Skeletal muscle tissue (tissue), 3 donors: ENCODE measurements at regions not wholly inside any gene's neighbourhood (a gene's known extent, or its start where the extent isn't known, plus 50 kb on each side); places are given as distances from the start of the nearest gene placed in this dataset.

Experiments used
- H3K27ac ChIP-seq: one replicate; pipeline ENCODE4 v1.7.0; 2013; ENCODE audit warnings: mild to moderate bottlenecking, low read depth, low read length, inconsistent platforms
- H3K27me3 ChIP-seq, 3 donors: one replicate each; pipeline ENCODE4 v1.7.0; 2013; ENCODE audit warnings: low read length in 3 of 3; ENCODE audit not compliant: control insufficient read depth in 3 of 3, insufficient read depth in 3 of 3
- H3K36me3 ChIP-seq, 3 donors: one replicate each; pipeline ENCODE4 v1.7.0; 2013; ENCODE audit warnings: low read length in 3 of 3; ENCODE audit not compliant: control insufficient read depth in 3 of 3, insufficient read depth in 3 of 3
- H3K4me1 ChIP-seq, 3 donors: one replicate each; pipeline ENCODE4 v1.7.0; 2013; ENCODE audit warnings: low read length in 3 of 3, mild to moderate bottlenecking in 3 of 3; ENCODE audit not compliant: control insufficient read depth in 3 of 3, insufficient read depth in 3 of 3
- H3K4me3 ChIP-seq, 3 donors: one replicate each; pipeline ENCODE4 v1.7.0; 2013; ENCODE audit warnings: low read length in 3 of 3
- H3K9ac ChIP-seq, 3 donors: one replicate each; pipeline ENCODE4 v1.7.0; 2013; ENCODE audit warnings: low read length in 3 of 3, mild to moderate bottlenecking in 3 of 3, moderate library complexity in 2 of 3, low read depth in 1 of 3
- H3K9me3 ChIP-seq, 3 donors: one replicate each; pipeline ENCODE4 v1.7.0; 2013; ENCODE audit warnings: low read length in 3 of 3; ENCODE audit not compliant: control insufficient read depth in 3 of 3
- donor health status: Osteomylitis.

- Histone ChIP-seq H3K36me3 (no peaks in the 10 kb centered on the region), H3K9ac (no peak overlapping the region), H3K27ac (no peak overlapping the region), H3K9me3 (no peaks in the 10 kb centered on the region), H3K27me3 (no peaks in the 10 kb centered on the region), H3K4me1 (no peaks in the 10 kb centered on the region), H3K4me3 (no peak overlapping the region)
Measured at GRCh38 chr14:58947814-58948445, 240.5 kb upstream of the DAAM1 start.

GRCh38 chr14:58950555-58950954 is 237.9 kb upstream of the DAAM1 start:
- no peaks in the 10 kb centered on the region for H3K4me1 ChIP-seq
- no peaks in the 10 kb centered on the region for H3K9me3 ChIP-seq
- H3K36me3 ChIP-seq: no peaks in the 10 kb centered on the region
- H3K9ac ChIP-seq: no peak overlapping the region
- no peak overlapping the region for H3K4me3 ChIP-seq
- no peak overlapping the region for H3K27ac ChIP-seq
- H3K27me3 ChIP-seq: no peaks in the 10 kb centered on the region

- H3K9ac ChIP-seq: no peak overlapping the region
- H3K36me3 ChIP-seq: no peaks in the 10 kb centered on the region
- no peaks in the 10 kb centered on the region for H3K9me3 ChIP-seq
- no peak overlapping the region for H3K4me3 ChIP-seq
- H3K27ac ChIP-seq: no peak overlapping the region
- no peaks in the 10 kb centered on the region for H3K27me3 ChIP-seq
- no peaks in the 10 kb centered on the region for H3K4me1 ChIP-seq
Measured at GRCh38 chr14:58951143-58951542, 237.3 kb upstream of the DAAM1 start.

DNA sequence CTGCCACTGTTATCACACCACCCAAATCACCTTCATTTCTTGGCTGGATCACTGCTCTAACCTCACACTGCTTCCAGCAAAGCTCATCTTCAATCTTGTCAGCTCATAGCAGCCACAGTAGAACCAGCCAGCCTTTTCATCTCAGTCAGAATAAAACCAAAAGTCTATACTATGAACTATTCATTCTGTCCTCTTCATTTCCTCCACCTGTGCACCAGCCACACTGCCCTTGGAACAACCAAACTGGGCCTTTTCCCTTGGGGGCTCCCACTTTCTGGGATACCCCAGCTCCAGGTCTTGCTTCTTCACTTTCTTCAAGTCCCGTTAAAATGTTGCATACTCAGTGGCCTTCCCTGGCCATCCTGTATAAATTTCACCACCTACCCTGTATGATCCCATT is 234.4 kb upstream of the DAAM1 start:
- H3K4me1 ChIP-seq: no peaks in the 10 kb centered on the region
- H3K27ac ChIP-seq: no peak overlapping the region
- no peaks in the 10 kb centered on the region for H3K36me3 ChIP-seq
- H3K4me3 ChIP-seq: no peak overlapping the region
- H3K9ac ChIP-seq: no peak overlapping the region
- H3K27me3 ChIP-seq: no peaks in the 10 kb centered on the region
- no peaks in the 10 kb centered on the region for H3K9me3 ChIP-seq

GRCh38 chr14:58954901-58955861 is 233.3 kb upstream of the DAAM1 start:
- Histone ChIP-seq H3K4me1 (no peaks in the 10 kb centered on the region), H3K27me3 (no peaks in the 10 kb centered on the region), H3K4me3 (no peak overlapping the region), H3K27ac (no peak overlapping the region), H3K36me3 (no peaks in the 10 kb centered on the region), H3K9me3 (no peaks in the 10 kb centered on the region), H3K9ac (no peak overlapping the region)

DNA sequence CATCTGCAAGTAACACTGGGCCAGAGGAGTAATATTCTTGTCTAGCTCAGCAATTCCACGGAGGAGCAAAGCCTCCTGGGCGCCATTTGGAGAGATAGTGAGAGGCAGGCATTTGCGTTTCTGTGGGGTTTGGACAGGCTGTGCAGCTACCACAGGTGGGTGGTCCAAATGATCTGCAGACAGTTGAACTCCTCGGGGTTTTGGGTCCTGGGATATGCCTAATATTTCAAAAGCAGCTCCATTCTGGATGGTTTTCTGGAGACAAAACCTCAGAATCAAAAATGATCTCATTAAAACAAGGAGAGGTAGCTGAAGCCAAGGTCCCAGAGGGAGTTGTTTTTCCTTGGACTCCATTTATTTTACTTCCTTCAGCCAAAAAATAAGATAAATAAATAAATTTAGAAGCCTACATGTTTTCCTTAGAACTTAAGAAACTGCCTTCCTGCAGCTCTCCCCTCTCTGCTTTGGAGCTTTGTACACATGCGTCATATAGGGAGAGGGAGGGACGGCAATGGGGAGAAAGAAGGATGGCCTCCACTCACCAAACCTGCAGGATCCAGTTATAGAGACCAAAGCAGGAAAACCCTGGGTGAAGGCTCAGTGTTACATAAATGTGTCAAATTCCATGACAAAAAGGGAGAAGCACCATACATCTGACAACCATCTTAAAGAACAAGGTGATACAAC is 227.3 kb upstream of the DAAM1 start:
- H3K36me3 ChIP-seq: no peaks in the 10 kb centered on the region
- H3K4me1 ChIP-seq: no peaks in the 10 kb centered on the region
- no peaks in the 10 kb centered on the region for H3K9me3 ChIP-seq
- no peak overlapping the region for H3K4me3 ChIP-seq
- no peaks in the 10 kb centered on the region for H3K27me3 ChIP-seq
- H3K27ac ChIP-seq: no peak overlapping the region
- no peak overlapping the region for H3K9ac ChIP-seq

DNA sequence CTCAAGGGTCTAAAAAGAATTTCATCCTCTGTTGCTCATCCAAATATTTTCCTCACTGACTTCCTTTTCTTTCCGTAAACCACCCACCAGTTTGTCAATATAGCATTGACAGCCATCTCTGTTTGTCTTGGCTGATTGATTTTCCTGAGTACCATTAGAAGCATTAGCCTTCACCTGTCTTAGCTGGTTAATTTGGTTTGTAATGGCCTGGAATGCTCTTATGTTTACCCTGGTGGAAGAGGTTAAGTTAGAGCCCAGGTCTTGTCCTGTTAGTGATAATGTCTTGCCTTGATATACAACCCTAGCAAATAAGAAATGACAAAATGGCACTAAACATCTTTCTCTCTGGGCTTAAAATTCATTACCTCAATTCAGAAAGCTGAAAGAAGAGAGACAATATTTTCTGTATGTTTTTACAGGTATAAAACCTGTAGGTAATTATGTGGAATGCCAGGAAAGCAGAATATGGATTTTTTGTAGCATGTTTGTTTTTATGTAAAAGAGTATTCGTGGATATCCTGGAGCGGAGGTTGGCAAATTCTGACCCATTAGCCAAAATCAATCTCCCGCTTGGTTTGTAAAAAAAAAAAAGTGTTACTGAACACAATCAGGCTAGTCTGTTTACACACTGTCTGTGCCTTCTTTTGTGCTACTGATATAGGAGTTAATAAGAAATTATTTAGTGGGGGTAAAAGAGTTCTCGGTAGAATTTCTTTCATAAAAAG is 224.4 kb upstream of the DAAM1 start:
- no peak overlapping the region for H3K9ac ChIP-seq
- no peak overlapping the region for H3K4me3 ChIP-seq
- no peaks in the 10 kb centered on the region for H3K36me3 ChIP-seq
- H3K27ac ChIP-seq: no peak overlapping the region
- H3K4me1 ChIP-seq: no peaks in the 10 kb centered on the region
- no peaks in the 10 kb centered on the region for H3K27me3 ChIP-seq
- no peaks in the 10 kb centered on the region for H3K9me3 ChIP-seq

DNA sequence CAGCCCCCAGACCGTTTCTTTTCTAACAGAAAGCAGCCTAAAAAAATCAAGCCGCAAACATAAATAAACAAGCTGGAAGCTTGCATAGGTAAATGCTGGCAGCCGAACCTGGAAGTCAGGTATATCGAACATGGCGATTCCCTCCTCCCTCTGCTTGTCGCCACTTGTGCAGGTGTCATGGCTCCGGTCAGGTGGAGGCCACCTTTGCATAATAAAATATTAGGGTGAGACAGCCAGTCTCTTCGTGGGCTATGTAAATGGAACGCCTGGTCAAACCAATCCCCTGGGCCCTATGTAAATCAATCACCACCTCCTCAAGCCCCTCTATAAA is 223.9 kb upstream of the DAAM1 start:
- no peaks in the 10 kb centered on the region for H3K9me3 ChIP-seq
- no peak overlapping the region for H3K9ac ChIP-seq
- H3K27me3 ChIP-seq: no peaks in the 10 kb centered on the region
- no peak overlapping the region for H3K4me3 ChIP-seq
- H3K4me1 ChIP-seq: no peaks in the 10 kb centered on the region
- H3K36me3 ChIP-seq: no peaks in the 10 kb centered on the region
- H3K27ac ChIP-seq: no peak overlapping the region

DNA sequence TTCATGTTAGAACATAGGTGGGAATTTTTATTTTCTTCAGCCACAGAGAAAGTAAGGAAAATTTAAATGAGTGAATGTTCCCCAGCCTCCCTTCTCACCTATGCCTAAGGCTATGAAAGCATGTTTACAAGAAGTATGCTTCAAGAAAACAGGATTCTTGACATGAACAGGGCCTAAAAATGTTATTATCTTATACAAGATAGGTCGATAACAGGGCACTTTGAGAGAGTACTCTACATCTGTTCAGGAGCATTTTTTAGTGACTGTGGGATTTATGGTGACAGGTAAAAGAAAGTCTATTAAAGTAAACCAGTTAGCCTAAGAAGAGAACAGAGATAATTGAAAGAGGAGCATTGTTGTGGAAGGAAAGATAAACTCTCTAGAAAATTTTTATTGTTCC is 222.9 kb upstream of the DAAM1 start:
- Histone ChIP-seq H3K36me3 (no peaks in the 10 kb centered on the region), H3K4me1 (no peaks in the 10 kb centered on the region), H3K4me3 (no peak overlapping the region), H3K27me3 (no peaks in the 10 kb centered on the region), H3K27ac (no peak overlapping the region), H3K9ac (no peak overlapping the region), H3K9me3 (no peaks in the 10 kb centered on the region)
